ENCODE measurements at regions not wholly inside any gene's neighbourhood (a gene's known extent, or its start where the extent isn't known, plus 50 kb on each side); places are given as distances from the start of the nearest gene placed in this dataset.
"Not testable (repeated sequence)": the region's sequence is repeated elsewhere in the genome, so short reads cannot be mapped to it uniquely, and the experiment has no call there.

DNA sequence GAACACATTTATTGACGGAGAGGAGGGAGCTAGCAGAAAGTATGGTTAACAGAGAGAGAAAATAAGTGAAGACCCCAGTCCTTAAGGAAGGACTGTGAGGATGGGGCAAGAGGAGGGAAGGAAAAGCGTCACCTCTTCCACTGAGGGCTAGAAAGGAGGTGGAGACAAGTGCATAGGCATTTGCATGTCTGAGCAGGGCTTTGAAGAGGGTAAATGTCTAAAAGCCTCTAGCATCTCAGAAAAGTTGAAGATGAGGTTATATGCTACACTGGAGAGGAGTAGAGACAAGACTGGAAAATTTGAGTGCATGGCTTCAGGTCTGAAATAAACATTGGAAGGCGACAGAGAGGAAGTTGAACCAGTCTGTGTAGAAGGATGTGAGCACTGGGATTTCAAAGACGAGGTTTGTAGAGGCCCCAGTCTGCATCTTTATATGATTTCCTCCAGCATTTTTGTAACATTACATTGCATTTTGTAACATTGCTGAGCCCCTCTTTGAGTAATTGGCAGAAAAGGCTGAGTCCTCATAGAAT, 98.5 kb upstream of the IFNG-AS1 start:
- TF ChIP-seq CTCF (conservative IDR thresholded peaks at IDR 0.05; ENCODE audit: low read depth): no peak
- ChIA-PET CTCF (no interaction called here), POLR2A (ENCODE audit: low non-redundant PET) (no interaction called here)
- no peak for DNase-seq (ENCODE audit: low spot score)
- no peak overlapping the region for H3K27ac ChIP-seq

DNA sequence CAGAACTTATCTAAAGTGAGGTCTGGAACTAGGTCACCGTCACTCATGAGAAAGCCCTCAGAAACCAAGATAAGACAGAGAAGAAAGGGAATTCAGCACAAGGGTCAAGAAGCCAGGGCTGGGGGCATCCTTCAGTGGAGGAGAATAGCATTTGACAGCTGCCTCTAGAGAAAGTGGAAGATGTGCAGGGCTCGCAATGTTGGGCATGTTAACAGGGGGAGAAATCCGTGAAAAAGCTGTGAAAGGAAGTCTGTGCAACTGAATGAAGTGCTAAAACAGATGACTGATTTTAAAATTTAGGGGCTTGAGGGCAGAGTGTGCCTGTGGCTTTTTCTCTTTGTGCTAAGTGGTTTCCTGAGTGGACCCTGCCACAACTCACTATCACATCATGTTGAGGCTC, 97.7 kb upstream of the IFNG-AS1 start:
- no peak for TF ChIP-seq CTCF (conservative IDR thresholded peaks at IDR 0.05; ENCODE audit: low read depth)
- CTCF ChIA-PET: interaction anchor here (0.6 kb wide), 2 partner anchors 16 to 19 kb away, joined by 3 to 6 read pairs; no protein-coding TSS in a partner anchor
- no peak for DNase-seq (ENCODE audit: low spot score)
- POLR2A ChIA-PET (ENCODE audit: low non-redundant PET): no interaction called here
- H3K27ac ChIP-seq: no peak overlapping the region

GRCh38 chr12:67892259-67893021, 96.8 kb upstream of the IFNG-AS1 start:
- ChIA-PET POLR2A (ENCODE audit: low non-redundant PET) (no interaction called here), CTCF (no interaction called here)
- no peak overlapping the region for H3K27ac ChIP-seq
- no peak for DNase-seq (ENCODE audit: low spot score)
- no peak for TF ChIP-seq CTCF (conservative IDR thresholded peaks at IDR 0.05; ENCODE audit: low read depth)

GRCh38 chr12:67893022-67893580, 96.1 kb upstream of the IFNG-AS1 start:
- POLR2A ChIA-PET (ENCODE audit: low non-redundant PET): no interaction called here
- no peak for TF ChIP-seq CTCF (conservative IDR thresholded peaks at IDR 0.05; ENCODE audit: low read depth)
- no peak overlapping the region for H3K27ac ChIP-seq
- no peak for DNase-seq (ENCODE audit: low spot score)
- CTCF ChIA-PET: no interaction called here

DNA sequence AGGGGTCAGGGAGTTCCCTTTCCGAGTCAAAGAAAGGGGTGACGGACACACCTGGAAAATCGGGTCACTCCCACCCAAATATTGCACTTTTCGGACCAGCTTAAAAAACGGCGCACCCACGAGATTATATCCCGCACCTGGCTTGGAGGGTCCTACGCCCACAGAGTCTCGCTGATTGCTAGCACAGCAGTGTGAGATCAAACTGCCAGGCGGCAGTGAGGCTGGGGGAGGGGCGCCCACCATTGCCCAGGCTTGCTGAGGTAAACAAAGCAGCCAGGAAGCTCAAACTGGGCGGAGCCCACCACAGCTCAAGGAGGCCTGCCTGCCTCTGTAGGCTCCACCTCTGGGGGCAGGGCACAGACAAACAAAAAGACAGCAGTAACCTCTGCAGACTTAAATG, 88.8 kb upstream of the IFNG-AS1 start:
- CTCF ChIA-PET; POLR2A ChIA-PET (ENCODE audit: low non-redundant PET); DNase-seq (ENCODE audit: low spot score); H3K27ac ChIP-seq: not testable (repeated sequence)

DNA sequence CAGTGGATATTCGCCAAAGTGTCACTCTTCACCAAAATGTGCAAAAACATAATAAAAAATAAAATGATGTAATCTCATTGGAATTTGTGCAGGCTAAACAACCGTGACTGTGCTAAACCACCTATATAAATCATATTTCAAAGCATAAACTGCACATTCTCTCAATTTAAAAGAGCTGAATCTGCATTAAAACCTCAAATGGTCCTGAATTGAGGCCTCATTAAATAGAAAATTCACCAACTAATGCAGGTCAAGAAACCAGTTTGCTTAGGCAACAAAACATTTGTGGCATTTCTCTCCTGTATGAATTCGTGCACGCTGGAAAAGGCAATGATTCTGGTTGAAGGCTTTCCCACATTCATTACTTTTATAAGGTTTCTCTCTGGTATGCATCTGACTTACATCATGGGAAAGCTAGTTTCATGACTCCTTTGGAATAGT, 80.1 kb upstream of the IFNG-AS1 start:
- ChIA-PET CTCF (no interaction called here), POLR2A (ENCODE audit: low non-redundant PET) (no interaction called here)
- H3K27ac ChIP-seq: no peak overlapping the region
- TF ChIP-seq CTCF (conservative IDR thresholded peaks at IDR 0.05; ENCODE audit: low read depth): no peak
- peak; percentile 13 for DNase-seq (ENCODE audit: low spot score)

DNA sequence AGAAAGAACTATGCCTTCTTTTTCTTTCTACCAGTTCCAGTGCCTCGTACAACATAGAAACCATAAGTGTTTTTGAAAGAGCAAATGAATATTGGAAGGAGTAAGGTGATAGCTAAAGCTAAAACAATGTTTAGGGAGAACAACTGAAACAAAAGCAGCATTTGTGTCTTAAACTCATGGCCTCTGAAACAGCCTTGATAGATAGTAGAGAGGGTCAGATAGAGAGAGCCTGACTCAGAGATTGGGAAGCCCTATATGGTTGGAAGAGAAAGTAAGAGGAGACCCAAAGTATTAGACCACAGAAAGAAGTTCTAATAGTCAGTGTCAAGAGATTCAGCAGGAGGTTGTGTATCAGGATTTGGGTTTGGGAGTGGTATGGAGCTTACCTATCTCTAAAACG, 79.6 kb upstream of the IFNG-AS1 start:
- TF ChIP-seq CTCF (conservative IDR thresholded peaks at IDR 0.05; ENCODE audit: low read depth): no peak
- ChIA-PET CTCF (interaction anchor here (0.6 kb wide), 2 partner anchors 17 to 588 kb away, joined by 3 to 5 read pairs; no protein-coding TSS in a partner anchor), POLR2A (ENCODE audit: low non-redundant PET) (no interaction called here)
- H3K27ac ChIP-seq: no peak overlapping the region
- DNase-seq (ENCODE audit: low spot score): no peak
